Effector memory CD8-positive, alpha-beta T cell (primary cell): ENCODE measurements at regions not wholly inside any gene's neighbourhood (a gene's known extent, or its start where the extent isn't known, plus 50 kb on each side); places are given as distances from the start of the nearest gene placed in this dataset.

Experiments
- ATAC-seq: fragments of 150-1000 bp; cut with Tn5 transposase; replicated peaks from 2 replicates; pipeline ENCODE4 v1.10.0; 2021; ENCODE audit warnings: mild to moderate bottlenecking, moderate library complexity
- DNase-seq, 3 experiments: peaks; one replicate each; pipeline ENCODE4 v3.0.0; 2021
- H3K27ac Mint-ChIP-seq, 2 donors: one replicate each; pipeline ENCODE4 v1.8.0; 2022; ENCODE audit warnings: mild to moderate bottlenecking in 2 of 2, mixed read lengths in 2 of 2, moderate library complexity in 2 of 2
- H3K27me3 Mint-ChIP-seq, 2 donors: one replicate each; pipeline ENCODE4 v1.8.0; 2022; ENCODE audit warnings: mixed read lengths in 2 of 2
- H3K36me3 Mint-ChIP-seq: one replicate; pipeline ENCODE4 v1.8.0; 2022; ENCODE audit warnings: mild to moderate bottlenecking, moderate library complexity, mixed read lengths; ENCODE audit not compliant: insufficient read depth
- H3K4me1 Mint-ChIP-seq, 2 donors: one replicate each; pipeline ENCODE4 v1.8.0; 2022; ENCODE audit warnings: low read depth in 2 of 2, mixed read lengths in 2 of 2
- H3K4me3 Mint-ChIP-seq, 2 donors: one replicate each; pipeline ENCODE4 v1.8.0; 2022; ENCODE audit warnings: mild to moderate bottlenecking in 2 of 2, mixed read lengths in 2 of 2, moderate library complexity in 2 of 2
- H3K9me3 Mint-ChIP-seq, 2 donors: one replicate each; pipeline ENCODE4 v1.8.0; 2022; ENCODE audit warnings: mixed read lengths in 2 of 2

DNA sequence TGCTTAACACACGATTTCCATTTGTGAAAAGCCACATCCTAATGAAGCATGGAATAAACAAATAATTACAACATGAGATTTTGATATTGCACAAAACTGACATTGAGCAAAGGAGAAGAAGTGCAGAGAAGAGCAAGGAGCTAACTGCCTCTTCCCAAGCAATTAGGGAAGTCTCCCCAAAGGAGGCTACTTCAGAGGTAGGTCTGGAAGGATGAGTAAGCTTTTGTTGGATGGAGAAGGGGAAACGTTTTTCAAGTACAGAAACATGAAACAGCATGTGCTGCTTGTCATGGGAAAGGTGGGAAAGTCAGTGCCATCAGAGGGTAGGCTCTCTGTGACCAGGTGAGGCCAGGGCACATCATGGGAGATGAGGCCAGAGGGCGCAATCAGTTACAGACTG is 132.2 kb upstream of the SESN3 start:
- Mint-ChIP-seq H3K9me3 (no peaks in the 10 kb centered on the region), H3K4me1 (no peaks in the 10 kb centered on the region), H3K27ac (no peak overlapping the region), H3K4me3 (no peak overlapping the region), H3K27me3 (peaks cover 7 to 9% of the 10 kb centered on the region in 2 donors), H3K36me3 (no peaks in the 10 kb centered on the region)
- ATAC-seq (no peak), DNase-seq (no peak)

DNA sequence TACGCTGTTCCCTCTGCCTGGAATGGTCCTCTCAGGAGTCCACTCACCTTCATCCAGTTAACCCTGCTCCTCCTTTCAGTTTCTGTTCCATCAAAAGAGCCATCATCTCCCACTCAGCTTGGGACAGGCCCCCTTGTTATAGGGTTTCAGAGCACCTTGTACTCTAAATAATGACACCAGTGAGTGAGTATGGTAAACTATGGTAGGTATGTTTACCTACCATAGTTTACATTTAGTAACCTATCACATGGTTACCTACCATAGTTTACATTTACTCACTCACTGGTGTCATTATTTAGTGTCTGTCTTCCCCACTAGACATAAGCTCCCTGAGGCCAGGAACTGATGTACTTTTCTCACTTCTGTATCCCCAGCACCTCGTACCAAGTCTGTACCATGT is 130.2 kb upstream of the SESN3 start:
- H3K27ac Mint-ChIP-seq = no peak overlapping the region
- no peaks in the 10 kb centered on the region for H3K36me3 Mint-ChIP-seq
- no peak for ATAC-seq
- H3K27me3 Mint-ChIP-seq = peaks cover 7 to 9% of the 10 kb centered on the region in 2 donors
- no peaks in the 10 kb centered on the region for H3K9me3 Mint-ChIP-seq
- H3K4me1 Mint-ChIP-seq = no peaks in the 10 kb centered on the region
- DNase-seq = no peak
- no peak overlapping the region for H3K4me3 Mint-ChIP-seq

DNA sequence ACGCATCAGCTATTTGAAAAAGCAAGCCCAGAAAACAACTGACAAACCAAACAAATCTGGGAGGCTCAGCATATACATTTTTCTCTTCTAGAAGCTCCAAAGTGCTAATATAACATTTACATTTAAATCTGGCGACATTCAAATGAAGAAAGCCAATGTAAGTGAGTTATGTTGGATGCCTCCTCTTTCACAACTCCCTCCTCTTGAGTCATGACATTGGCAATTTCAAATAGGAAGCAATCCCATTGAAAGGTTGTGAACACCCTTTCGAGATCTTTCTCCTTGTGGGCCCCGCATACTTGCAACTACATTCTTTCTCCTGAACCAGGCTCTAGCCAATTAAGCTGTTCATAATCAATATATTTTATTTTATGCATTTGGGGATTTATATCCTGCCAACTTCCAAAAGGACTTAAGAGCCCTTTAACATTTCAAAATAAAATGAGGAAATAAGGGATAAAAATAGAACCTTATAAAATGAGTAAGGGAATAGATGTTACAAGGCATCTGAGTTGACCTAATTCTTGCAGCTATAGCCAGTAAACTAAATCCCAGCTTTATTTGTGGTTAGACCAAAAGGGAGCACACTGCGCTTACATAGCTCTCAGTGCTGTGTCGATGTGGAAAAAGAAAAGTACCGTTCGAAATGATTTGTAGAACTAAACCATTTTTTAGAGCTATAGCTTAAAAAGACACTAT is 129.5 kb upstream of the SESN3 start:
- ATAC-seq (no peak), DNase-seq (no peak)
- no peaks in the 10 kb centered on the region for H3K9me3 Mint-ChIP-seq
- H3K4me1 Mint-ChIP-seq = no peaks in the 10 kb centered on the region
- peaks cover 2 to 6% of the 10 kb centered on the region in 2 donors for H3K27me3 Mint-ChIP-seq
- H3K27ac Mint-ChIP-seq = no peak overlapping the region
- H3K4me3 Mint-ChIP-seq = no peak overlapping the region
- H3K36me3 Mint-ChIP-seq = no peaks in the 10 kb centered on the region

DNA sequence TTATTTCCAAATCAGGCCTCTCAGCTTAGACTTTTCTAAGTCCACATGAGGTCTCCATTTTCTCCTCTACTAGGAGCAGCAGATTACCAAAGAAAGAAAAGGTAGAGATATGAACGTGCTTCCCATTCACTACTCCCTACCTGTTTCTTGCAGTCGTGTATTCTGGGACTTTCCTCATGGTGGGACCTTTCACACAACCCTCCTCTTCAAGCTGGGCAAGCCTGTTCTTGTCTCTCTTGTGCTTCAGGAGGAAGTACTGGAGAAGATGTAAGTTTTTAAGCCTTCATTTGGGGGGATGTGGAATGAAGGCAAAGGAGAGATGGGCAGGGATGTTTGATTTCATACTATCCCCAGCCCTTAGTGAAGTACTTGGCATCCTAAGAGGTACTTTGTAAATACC is 128.8 kb upstream of the SESN3 start:
- DNase-seq (no peak), ATAC-seq (no peak)
- no peaks in the 10 kb centered on the region for H3K4me1 Mint-ChIP-seq

DNA sequence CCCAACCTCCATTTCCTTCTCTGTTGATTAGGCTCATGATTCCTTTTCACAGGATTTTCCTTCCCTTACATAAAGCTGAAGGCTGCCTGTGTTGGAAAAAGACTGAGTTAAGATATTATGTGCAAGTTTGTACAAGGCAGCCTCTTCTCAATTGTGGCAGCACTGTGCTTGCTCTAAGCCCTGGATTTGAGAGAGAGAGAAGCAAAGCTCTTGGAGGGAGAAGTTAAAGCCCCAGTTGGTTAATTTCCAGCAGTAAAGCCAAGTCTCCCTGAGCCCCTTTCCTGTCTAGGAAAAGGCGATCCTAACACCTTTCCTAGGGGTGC is 128.3 kb upstream of the SESN3 start:
- DNase-seq (no peak), ATAC-seq (no peak)
- Mint-ChIP-seq H3K4me1 (no peaks in the 10 kb centered on the region), H3K36me3 (no peaks in the 10 kb centered on the region), H3K27ac (no peak overlapping the region), H3K27me3 (peaks cover 0 to 2% of the 10 kb centered on the region in 2 donors), H3K4me3 (no peak overlapping the region), H3K9me3 (no peaks in the 10 kb centered on the region)

More for the DNA sequence above, 128.8 kb upstream of the SESN3 start:
- no peaks in the 10 kb centered on the region for H3K36me3 Mint-ChIP-seq
- no peak overlapping the region for H3K27ac Mint-ChIP-seq
- no peaks in the 10 kb centered on the region for H3K9me3 Mint-ChIP-seq
- no peak overlapping the region for H3K4me3 Mint-ChIP-seq
- no peaks in the 10 kb centered on the region for H3K27me3 Mint-ChIP-seq

DNA sequence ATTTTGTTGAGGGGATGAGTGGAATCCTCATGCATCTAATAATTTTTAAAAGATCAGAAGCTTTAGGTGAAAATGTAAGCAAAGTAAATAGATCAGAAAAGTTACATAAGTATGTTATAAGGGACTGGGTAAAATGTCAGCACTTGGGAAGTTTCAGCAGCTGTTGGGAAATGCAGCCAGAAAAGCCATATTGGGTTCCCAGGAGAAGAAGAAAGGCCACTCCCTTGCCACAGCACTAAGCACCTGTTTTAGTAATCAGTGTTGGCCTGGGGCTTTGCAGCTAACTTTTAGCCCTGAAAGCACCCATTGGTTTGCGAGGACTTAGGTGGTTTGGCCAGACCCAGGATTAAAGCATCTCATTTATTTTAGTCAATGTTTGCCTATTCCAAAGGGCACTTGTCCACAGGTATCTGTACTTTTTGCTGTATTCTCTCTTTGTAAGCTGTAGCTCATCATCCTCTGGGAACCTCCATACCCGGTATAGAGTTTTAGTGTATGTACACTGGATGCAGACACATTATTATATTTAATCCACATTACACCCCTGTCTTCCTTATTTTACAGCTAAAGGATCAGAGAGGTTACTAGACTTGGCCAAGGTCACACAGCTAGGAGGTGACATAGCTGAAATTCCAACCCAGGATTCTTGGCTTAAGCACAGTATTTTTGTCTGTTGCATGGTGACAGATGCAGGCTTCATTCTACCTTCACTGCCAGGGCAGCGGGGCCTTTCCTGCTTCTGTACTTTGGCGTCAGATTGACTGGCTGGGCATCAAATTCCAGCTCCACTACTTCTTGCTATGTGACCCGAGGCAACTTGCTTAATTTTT is 127.7 kb upstream of the SESN3 start:
- no peak for ATAC-seq
- no peaks in the 10 kb centered on the region for H3K36me3 Mint-ChIP-seq
- DNase-seq = no peak
- no peaks in the 10 kb centered on the region for H3K9me3 Mint-ChIP-seq
- H3K4me3 Mint-ChIP-seq = no peak overlapping the region
- H3K4me1 Mint-ChIP-seq = no peaks in the 10 kb centered on the region
- H3K27ac Mint-ChIP-seq = no peak overlapping the region
- H3K27me3 Mint-ChIP-seq = peaks cover 0 to 6% of the 10 kb centered on the region in 2 donors

DNA sequence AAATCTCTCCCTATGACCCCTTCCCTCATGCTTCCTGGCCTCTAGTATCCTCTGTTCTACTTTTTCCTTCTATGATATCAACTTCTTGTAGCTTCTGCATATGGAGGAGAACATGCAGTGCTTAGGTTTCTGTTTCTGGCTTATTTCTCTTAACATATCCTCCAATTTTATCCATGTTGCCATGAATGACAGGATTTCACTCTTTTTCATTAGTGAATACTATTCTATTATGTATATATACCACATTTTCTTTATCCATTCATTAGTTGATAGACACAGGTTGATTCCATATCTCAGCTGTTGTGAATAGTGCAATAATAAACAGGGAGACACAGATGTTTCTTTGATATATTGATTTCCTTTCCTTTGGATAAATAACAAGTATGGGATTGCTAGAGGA is 123.3 kb upstream of the SESN3 start:
- H3K36me3 Mint-ChIP-seq = no peaks in the 10 kb centered on the region
- H3K9me3 Mint-ChIP-seq = no peaks in the 10 kb centered on the region
- no peak for ATAC-seq
- no peak overlapping the region for H3K4me3 Mint-ChIP-seq
- H3K4me1 Mint-ChIP-seq = no peaks in the 10 kb centered on the region
- H3K27ac Mint-ChIP-seq = no peak overlapping the region
- H3K27me3 Mint-ChIP-seq = peaks cover 0 to 16% of the 10 kb centered on the region in 2 donors
- DNase-seq = no peak

DNA sequence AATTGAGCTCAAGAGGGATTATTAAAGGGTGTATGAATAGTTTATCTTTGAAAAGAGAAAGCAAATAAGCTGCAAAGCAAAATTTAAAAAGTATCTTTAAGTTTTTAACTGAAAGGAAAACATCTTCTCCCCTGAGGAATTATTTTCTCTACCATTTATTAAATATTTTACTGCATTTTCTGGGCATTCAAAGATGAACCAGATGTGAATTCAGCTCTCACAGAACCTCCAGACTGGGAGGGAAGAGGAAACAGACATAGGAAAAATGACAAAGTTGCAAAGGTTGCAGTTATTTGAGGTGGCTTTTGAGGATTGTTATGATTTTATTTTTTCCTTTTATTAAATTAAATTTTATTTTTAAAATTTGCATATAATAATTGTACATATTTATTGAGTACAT is 122.7 kb upstream of the SESN3 start:
- no peak overlapping the region for H3K4me3 Mint-ChIP-seq
- DNase-seq (no peak), ATAC-seq (no peak)
- no peaks in the 10 kb centered on the region for H3K9me3 Mint-ChIP-seq
- H3K27me3 Mint-ChIP-seq = peaks cover 0 to 22% of the 10 kb centered on the region in 2 donors
- H3K27ac Mint-ChIP-seq = no peak overlapping the region
- H3K36me3 Mint-ChIP-seq = no peaks in the 10 kb centered on the region
- no peaks in the 10 kb centered on the region for H3K4me1 Mint-ChIP-seq

DNA sequence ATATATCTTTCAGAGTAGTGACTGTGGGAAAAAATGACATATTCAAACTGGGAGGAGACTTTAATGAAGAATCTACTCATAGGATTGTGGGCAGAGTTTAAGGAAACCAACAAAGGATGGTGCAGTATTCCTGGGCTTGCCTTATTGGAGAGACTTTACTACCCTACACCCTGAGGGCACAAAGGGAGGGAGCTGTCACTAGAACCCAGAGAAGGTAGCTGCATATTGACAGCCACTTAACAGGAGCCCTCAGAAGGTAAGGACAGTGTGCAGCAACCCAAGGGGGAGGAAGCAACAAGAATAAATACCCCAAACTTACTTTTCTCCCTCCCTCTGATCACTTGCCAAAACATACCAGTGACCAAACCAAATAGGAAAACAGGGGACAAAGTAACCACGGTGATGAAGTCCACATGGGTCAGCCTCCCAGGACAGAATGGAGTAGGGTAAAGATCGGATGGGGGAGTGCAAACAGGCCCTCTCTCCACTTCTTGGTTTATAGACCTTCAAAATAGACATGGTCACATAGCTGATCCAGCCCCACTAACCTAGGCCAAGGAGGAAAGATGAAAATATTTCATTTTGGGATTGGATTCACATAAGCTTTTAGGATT is 121.8 kb upstream of the SESN3 start:
- H3K4me3 Mint-ChIP-seq = no peak overlapping the region
- no peak overlapping the region for H3K27ac Mint-ChIP-seq
- no peak for ATAC-seq

DNA sequence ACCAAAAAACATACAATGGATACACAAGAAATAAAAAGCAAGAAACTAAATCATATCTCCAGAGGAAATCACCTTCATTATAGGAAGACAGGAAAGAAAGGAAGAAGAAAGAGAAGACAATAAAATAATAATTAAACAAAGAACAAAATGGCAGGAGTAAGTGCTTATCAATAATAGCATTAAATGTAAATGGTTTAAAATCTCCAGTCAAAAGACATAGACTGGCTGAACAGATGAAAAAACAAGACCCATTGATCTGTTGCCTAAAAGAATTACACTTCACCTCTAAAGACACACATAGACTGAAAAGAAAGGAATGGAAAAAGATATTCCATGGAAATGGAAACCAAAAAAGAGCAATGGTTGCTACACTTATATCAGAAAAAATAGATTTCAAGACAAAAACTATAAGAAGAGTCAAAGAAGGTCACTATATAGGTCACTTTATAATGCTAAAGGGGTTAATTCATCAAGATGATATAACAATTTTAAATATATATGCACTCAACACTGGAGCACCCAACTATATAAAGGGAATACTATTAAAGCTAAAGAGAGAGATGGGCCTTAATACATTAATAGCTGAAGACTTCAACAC is 118.4 kb upstream of the SESN3 start:
- Mint-ChIP-seq H3K27me3 (peaks cover 0 to 30% of the 10 kb centered on the region in 2 donors), H3K36me3 (no peaks in the 10 kb centered on the region), H3K4me3 (no peak overlapping the region), H3K27ac (no peak overlapping the region), H3K9me3 (no peaks in the 10 kb centered on the region), H3K4me1 (no peaks in the 10 kb centered on the region)
- no peak for DNase-seq
- no peak for ATAC-seq

More for the DNA sequence above, 121.8 kb upstream of the SESN3 start:
- Mint-ChIP-seq H3K36me3 (no peaks in the 10 kb centered on the region), H3K4me1 (no peaks in the 10 kb centered on the region), H3K27me3 (peaks cover 0 to 25% of the 10 kb centered on the region in 2 donors), H3K9me3 (no peaks in the 10 kb centered on the region)
- no peak for DNase-seq

DNA sequence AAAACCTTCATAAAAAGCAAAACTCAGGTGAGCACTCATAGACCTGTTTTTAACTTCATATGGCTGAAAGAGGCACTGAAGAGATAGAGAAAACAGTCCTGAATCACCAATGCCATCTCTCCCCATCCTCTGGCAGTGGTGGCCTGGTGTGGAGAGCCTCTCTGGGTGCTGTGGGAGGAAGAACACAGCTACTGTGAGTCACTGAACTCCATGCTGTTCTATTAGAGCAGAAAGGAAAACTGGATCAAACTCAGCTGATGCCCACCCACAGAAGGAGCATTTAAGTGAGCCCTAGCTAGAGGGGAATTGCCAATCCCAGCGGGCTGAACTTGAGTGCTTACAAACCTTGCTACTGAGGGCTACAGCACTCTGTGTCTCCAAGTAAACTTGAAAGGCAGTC is 115.3 kb upstream of the SESN3 start:
- no peaks in the 10 kb centered on the region for H3K4me1 Mint-ChIP-seq
- H3K27me3 Mint-ChIP-seq = peaks cover 4 to 25% of the 10 kb centered on the region in 2 donors
- H3K27ac Mint-ChIP-seq = no peak overlapping the region
- no peaks in the 10 kb centered on the region for H3K9me3 Mint-ChIP-seq
- ATAC-seq (no peak), DNase-seq (no peak)
- no peak overlapping the region for H3K4me3 Mint-ChIP-seq
- no peaks in the 10 kb centered on the region for H3K36me3 Mint-ChIP-seq

DNA sequence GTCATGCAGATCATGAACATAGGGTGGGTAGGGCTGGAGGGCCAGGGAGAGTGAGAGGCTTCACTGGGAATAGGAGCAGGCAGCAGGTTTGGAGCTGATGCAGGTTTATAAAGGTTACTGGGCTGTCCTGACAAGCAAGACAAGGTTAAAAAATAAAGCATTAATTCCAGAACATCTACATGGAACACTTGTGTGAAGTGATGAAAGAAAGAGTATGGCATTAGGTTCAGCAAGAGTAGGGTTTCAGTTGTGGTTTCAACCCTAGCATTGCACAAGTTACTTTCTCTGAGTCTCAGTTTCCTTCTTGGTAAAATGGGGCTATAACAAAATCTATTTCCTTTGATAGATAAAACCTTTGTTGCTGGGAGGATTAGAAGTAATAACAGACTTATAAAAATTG is 114.6 kb upstream of the SESN3 start:
- Mint-ChIP-seq H3K4me1 (no peaks in the 10 kb centered on the region), H3K27ac (no peak overlapping the region), H3K9me3 (no peaks in the 10 kb centered on the region), H3K36me3 (no peaks in the 10 kb centered on the region), H3K27me3 (peaks cover 7 to 20% of the 10 kb centered on the region in 2 donors), H3K4me3 (no peak overlapping the region)
- ATAC-seq = no peak
- DNase-seq = no peak

DNA sequence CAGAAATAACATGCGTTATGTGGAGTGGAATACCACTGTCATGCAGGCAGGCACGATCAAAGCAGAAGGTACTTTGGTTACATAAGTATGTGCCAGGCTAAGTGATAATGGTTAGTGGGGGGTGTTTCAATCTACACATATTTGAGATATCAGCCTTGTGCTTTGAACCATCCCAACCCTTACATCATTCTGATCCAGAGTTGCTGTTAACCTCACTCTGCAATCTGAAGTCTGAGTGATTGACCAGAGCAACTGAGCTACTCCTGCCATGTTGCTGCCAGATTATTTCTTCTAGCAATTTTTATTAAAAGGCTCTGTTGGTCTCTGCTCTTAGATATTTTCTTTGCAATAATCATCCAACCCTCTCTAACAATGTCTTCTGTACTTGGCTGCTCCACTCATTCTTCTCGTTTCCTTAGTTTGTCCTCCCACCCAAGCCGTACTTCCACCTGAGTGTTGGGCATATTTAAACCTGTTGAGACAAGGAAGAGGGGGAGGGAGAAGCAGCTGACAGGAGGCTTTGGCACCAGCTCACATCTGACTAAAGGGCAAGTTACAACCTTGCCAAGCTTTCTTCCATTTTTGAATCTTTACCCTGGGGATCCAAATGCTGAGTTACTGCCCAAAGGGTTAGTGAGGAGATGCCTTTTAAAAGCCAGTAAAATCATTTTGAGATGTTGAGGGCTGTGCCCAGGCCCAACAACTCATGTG is 114.1 kb upstream of the SESN3 start:
- H3K9me3 Mint-ChIP-seq = no peaks in the 10 kb centered on the region
- no peaks in the 10 kb centered on the region for H3K36me3 Mint-ChIP-seq
- H3K27ac Mint-ChIP-seq = no peak overlapping the region
- no peak overlapping the region for H3K4me3 Mint-ChIP-seq
- DNase-seq (no peak), ATAC-seq (no peak)
- no peaks in the 10 kb centered on the region for H3K4me1 Mint-ChIP-seq
- H3K27me3 Mint-ChIP-seq = peaks cover 7 to 19% of the 10 kb centered on the region in 2 donors
